GF-D8 (cell line): ENCODE measurements at regions not wholly inside any gene's neighbourhood (a gene's known extent, or its start where the extent isn't known, plus 50 kb on each side); places are given as distances from the start of the nearest gene placed in this dataset.

Source experiments
- DNase-seq: peaks from one replicate; lab custom pipeline; 2025; lab: John Stamatoyannopoulos, UW

- no peak for DNase-seq
These were observed 299.9 kb downstream of the CSNK1G3 start for GRCh38 chr5:123811831-123812230.

GRCh38 chr5:123810746-123811340, 298.9 kb downstream of the CSNK1G3 start:
- DNase-seq: no peak

GRCh38 chr5:123810253-123810652, 298.3 kb downstream of the CSNK1G3 start:
- DNase-seq: no peak

GRCh38 chr5:123809594-123810221, 297.7 kb downstream of the CSNK1G3 start:
- DNase-seq: no peak

GRCh38 chr5:123808461-123809380, 296.7 kb downstream of the CSNK1G3 start:
- no peak for DNase-seq

GRCh38 chr5:123807177-123807945, 295.4 kb downstream of the CSNK1G3 start:
- no peak for DNase-seq

GRCh38 chr5:123806644-123807043, 294.7 kb downstream of the CSNK1G3 start:
- no peak for DNase-seq

- no peak for DNase-seq
These were observed 293.3 kb downstream of the CSNK1G3 start for GRCh38 chr5:123805300-123805699.

GRCh38 chr5:123803359-123803758, 291.4 kb downstream of the CSNK1G3 start:
- no peak for DNase-seq

- DNase-seq: no peak
These were observed 290.4 kb downstream of the CSNK1G3 start for GRCh38 chr5:123802298-123802951.

- no peak for DNase-seq
These were observed 288.7 kb downstream of the CSNK1G3 start for GRCh38 chr5:123800640-123801039.

GRCh38 chr5:123795688-123796087, 283.7 kb downstream of the CSNK1G3 start:
- DNase-seq: no peak

GRCh38 chr5:123790226-123790625, 278.2 kb downstream of the CSNK1G3 start:
- DNase-seq: no peak

- no peak for DNase-seq
These were observed 275.7 kb downstream of the CSNK1G3 start for GRCh38 chr5:123787635-123788034.

- no peak for DNase-seq
These were observed 275.2 kb downstream of the CSNK1G3 start for GRCh38 chr5:123787136-123787535.

- DNase-seq: no peak
These were observed 274.4 kb downstream of the CSNK1G3 start for GRCh38 chr5:123786411-123786810.

- no peak for DNase-seq
These were observed 273.4 kb downstream of the CSNK1G3 start for GRCh38 chr5:123785162-123786071.

- DNase-seq: no peak
These were observed 271.4 kb downstream of the CSNK1G3 start for GRCh38 chr5:123783421-123783820.

- no peak for DNase-seq
These were observed 266.7 kb downstream of the CSNK1G3 start for GRCh38 chr5:123778641-123779040.

- DNase-seq: no peak
These were observed 264.8 kb downstream of the CSNK1G3 start for GRCh38 chr5:123776761-123777160.

- no peak for DNase-seq
These were observed 259.7 kb downstream of the CSNK1G3 start for GRCh38 chr5:123771715-123772114.
